HEK293T (cell line): ENCODE measurements at regions not wholly inside any gene's neighbourhood (a gene's known extent, or its start where the extent isn't known, plus 50 kb on each side); places are given as distances from the start of the nearest gene placed in this dataset.

Source experiments
- BHLHE40 ChIP-seq: fragments of 450-650 bp; IDR thresholded peaks from 2 replicates; pipeline ENCODE4 v1.6.1; 2016; ENCODE audit warnings: mild to moderate bottlenecking, moderate library complexity, borderline replicate concordance
- ELF4 ChIP-seq: fragments of 450-650 bp; IDR thresholded peaks from 2 replicates; pipeline ENCODE4 v1.6.1; 2017; ENCODE audit warnings: antibody characterized with exemption
- FOXK2 ChIP-seq: fragments of 450-650 bp; IDR thresholded peaks from 2 replicates; pipeline ENCODE4 v1.6.1; 2016; ENCODE audit warnings: mild to moderate bottlenecking
- FOXM1 ChIP-seq: fragments of 450-650 bp; IDR thresholded peaks from 2 replicates; pipeline ENCODE4 v1.6.1; 2017; ENCODE audit warnings: mild to moderate bottlenecking, borderline replicate concordance
- HDGF ChIP-seq: fragments of 450-650 bp; IDR thresholded peaks from 2 replicates; pipeline ENCODE4 v1.6.1; 2017; ENCODE audit warnings: antibody characterized with exemption, borderline replicate concordance
- PKNOX1 ChIP-seq: fragments of 450-650 bp; IDR thresholded peaks from 2 replicates; pipeline ENCODE4 v1.6.1; 2016
- SP1 ChIP-seq: fragments of 450-650 bp; IDR thresholded peaks from 2 replicates; pipeline ENCODE4 v1.6.1; 2017
- TARDBP ChIP-seq: fragments of 450-650 bp; IDR thresholded peaks from 2 replicates; pipeline ENCODE4 v1.6.1; 2016

- TF ChIP-seq HDGF: no peak
- TF ChIP-seq PKNOX1: no peak
- TF ChIP-seq FOXM1: no peak
- no peak for TF ChIP-seq ELF4
- no peak for TF ChIP-seq SP1
- no peak for TF ChIP-seq BHLHE40
- TF ChIP-seq FOXK2: no peak
- no peak for TF ChIP-seq TARDBP
These were observed 312.3 kb upstream of the E2F7 start for GRCh38 chr12:77377622-77378021.
